Parathyroid adenoma (tissue), 2 donors: ENCODE measurements at regions not wholly inside any gene's neighbourhood (a gene's known extent, or its start where the extent isn't known, plus 50 kb on each side); places are given as distances from the start of the nearest gene placed in this dataset.

ENCODE experiments used
- H2AFZ ChIP-seq: fragments of 300-600 bp; sonication (generic); one replicate; pipeline ENCODE4 v1.7.0; 2017; ENCODE audit warnings: antibody characterized with exemption, mild to moderate bottlenecking
- H3K27ac ChIP-seq: fragments of 300-600 bp; sonication (generic); one replicate; pipeline ENCODE4 v1.7.0; 2017
- H3K27me3 ChIP-seq: fragments of 300-600 bp; sonication (generic); one replicate; pipeline ENCODE4 v1.7.0; 2017; ENCODE audit warnings: low read length; ENCODE audit not compliant: control insufficient read depth, insufficient read depth
- H3K36me3 ChIP-seq: fragments of 300-600 bp; sonication (generic); one replicate; pipeline ENCODE4 v1.7.0; 2017; ENCODE audit warnings: low read length; ENCODE audit not compliant: control insufficient read depth, insufficient read depth
- H3K4me1 ChIP-seq: fragments of 300-600 bp; sonication (generic); one replicate; pipeline ENCODE4 v1.7.0; 2017; ENCODE audit warnings: control low read depth
- H3K4me2 ChIP-seq: fragments of 300-600 bp; sonication (generic); one replicate; pipeline ENCODE4 v1.7.0; 2017; ENCODE audit warnings: low read length
- H3K4me3 ChIP-seq: fragments of 300-600 bp; sonication (generic); one replicate; pipeline ENCODE4 v1.7.0; 2017; ENCODE audit warnings: low read depth, low read length
- H3K79me2 ChIP-seq: fragments of 300-600 bp; sonication (generic); one replicate; pipeline ENCODE4 v1.7.0; 2017; ENCODE audit warnings: control low read depth
- H3K9ac ChIP-seq: fragments of 300-600 bp; sonication (generic); one replicate; pipeline ENCODE4 v1.7.0; 2017; ENCODE audit warnings: mild to moderate bottlenecking
- H3K9me3 ChIP-seq: fragments of 300-600 bp; sonication (generic); one replicate; pipeline ENCODE4 v1.7.0; 2017; ENCODE audit warnings: low read length; ENCODE audit not compliant: control insufficient read depth
- CTCF ChIP-seq: fragments of 300-600 bp; sonication (generic); IDR thresholded peaks from one replicate; pipeline ENCODE4 v1.7.0; 2017; ENCODE audit warnings: antibody characterized with exemption, mild to moderate bottlenecking
- donor health status: primary hyperparathyroidism.

- Histone ChIP-seq H3K4me1 (no peaks in the 10 kb centered on the region), H3K4me3 (no peak overlapping the region), H2AFZ (no peak overlapping the region), H3K36me3 (no peaks in the 10 kb centered on the region), H3K4me2 (no peak overlapping the region), H3K27me3 (no peaks in the 10 kb centered on the region), H3K79me2 (no peaks in the 10 kb centered on the region), H3K9me3 (no peaks in the 10 kb centered on the region), H3K27ac (no peak overlapping the region), H3K9ac (no peak overlapping the region)
- no peak for TF ChIP-seq CTCF
Observed at GRCh38 chr5:10099548-10099947, 150.1 kb downstream of the ATPSCKMT start.

- H3K79me2 ChIP-seq = no peaks in the 10 kb centered on the region
- H3K36me3 ChIP-seq = no peaks in the 10 kb centered on the region
- no peaks in the 10 kb centered on the region for H3K4me1 ChIP-seq
- H3K9ac ChIP-seq = no peak overlapping the region
- H3K4me3 ChIP-seq = no peak overlapping the region
- H3K27ac ChIP-seq = no peak overlapping the region
- H3K4me2 ChIP-seq = no peak overlapping the region
- no peaks in the 10 kb centered on the region for H3K27me3 ChIP-seq
- no peak for TF ChIP-seq CTCF
- no peaks in the 10 kb centered on the region for H3K9me3 ChIP-seq
- no peak overlapping the region for H2AFZ ChIP-seq
Observed at GRCh38 chr5:10091701-10092100, 158.0 kb downstream of the ATPSCKMT start.

GRCh38 chr5:10090074-10090473, 159.6 kb downstream of the ATPSCKMT start:
- Histone ChIP-seq H3K36me3 (no peaks in the 10 kb centered on the region), H3K4me1 (no peaks in the 10 kb centered on the region), H2AFZ (no peak overlapping the region), H3K4me2 (no peak overlapping the region), H3K79me2 (no peaks in the 10 kb centered on the region), H3K9ac (no peak overlapping the region), H3K27ac (no peak overlapping the region), H3K4me3 (no peak overlapping the region), H3K9me3 (no peaks in the 10 kb centered on the region), H3K27me3 (no peaks in the 10 kb centered on the region)
- no peak for TF ChIP-seq CTCF

GRCh38 chr5:10085185-10085584, 164.5 kb downstream of the ATPSCKMT start:
- Histone ChIP-seq H3K4me2 (no peak overlapping the region), H3K4me1 (no peaks in the 10 kb centered on the region), H2AFZ (no peak overlapping the region), H3K36me3 (no peaks in the 10 kb centered on the region), H3K27me3 (no peaks in the 10 kb centered on the region), H3K4me3 (no peak overlapping the region), H3K79me2 (no peaks in the 10 kb centered on the region), H3K9me3 (no peaks in the 10 kb centered on the region), H3K27ac (no peak overlapping the region), H3K9ac (no peak overlapping the region)
- no peak for TF ChIP-seq CTCF

GRCh38 chr5:10081584-10081983, 168.1 kb downstream of the ATPSCKMT start:
- no peak for TF ChIP-seq CTCF
- Histone ChIP-seq H3K9me3 (no peaks in the 10 kb centered on the region), H3K9ac (no peak overlapping the region)

More at GRCh38 chr5:10081584-10081983, 168.1 kb downstream of the ATPSCKMT start:
- H3K36me3 ChIP-seq = no peaks in the 10 kb centered on the region
- no peaks in the 10 kb centered on the region for H3K4me1 ChIP-seq
- H3K27ac ChIP-seq = no peak overlapping the region
- H3K4me2 ChIP-seq = no peak overlapping the region
- no peak overlapping the region for H2AFZ ChIP-seq
- no peaks in the 10 kb centered on the region for H3K27me3 ChIP-seq
- no peak overlapping the region for H3K4me3 ChIP-seq
- no peaks in the 10 kb centered on the region for H3K79me2 ChIP-seq
